ENCODE measurements at regions not wholly inside any gene's neighbourhood (a gene's known extent, or its start where the extent isn't known, plus 50 kb on each side); places are given as distances from the start of the nearest gene placed in this dataset.

DNA sequence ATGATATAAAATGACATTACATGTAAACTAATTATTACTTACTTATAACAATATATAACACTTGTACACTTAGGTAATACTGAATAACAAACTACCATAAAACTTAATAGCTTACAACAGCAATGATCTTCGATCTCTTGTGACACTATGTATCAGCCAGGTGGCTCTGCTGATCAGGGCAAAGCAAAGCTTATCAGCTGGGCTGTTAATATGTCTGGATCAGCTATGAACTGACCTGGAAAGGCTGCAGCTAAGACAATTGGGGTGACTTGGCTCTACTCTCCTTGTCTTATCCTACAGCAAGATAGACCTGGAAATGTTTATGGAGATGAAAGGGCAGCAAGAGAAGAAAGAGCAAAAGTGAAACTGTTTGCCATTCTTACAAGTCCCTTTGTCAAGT is 511.3 kb downstream of the TLR4 start:
- no peaks in the 10 kb centered on the region for H4K20me1 ChIP-seq (ENCODE audit: control insufficient read depth, extremely low read depth, insufficient read depth, low read length)
- H3K79me2 ChIP-seq (ENCODE audit: control insufficient read depth, insufficient read depth, low read length) = no peaks in the 10 kb centered on the region
- TF ChIP-seq, protein P1, sequence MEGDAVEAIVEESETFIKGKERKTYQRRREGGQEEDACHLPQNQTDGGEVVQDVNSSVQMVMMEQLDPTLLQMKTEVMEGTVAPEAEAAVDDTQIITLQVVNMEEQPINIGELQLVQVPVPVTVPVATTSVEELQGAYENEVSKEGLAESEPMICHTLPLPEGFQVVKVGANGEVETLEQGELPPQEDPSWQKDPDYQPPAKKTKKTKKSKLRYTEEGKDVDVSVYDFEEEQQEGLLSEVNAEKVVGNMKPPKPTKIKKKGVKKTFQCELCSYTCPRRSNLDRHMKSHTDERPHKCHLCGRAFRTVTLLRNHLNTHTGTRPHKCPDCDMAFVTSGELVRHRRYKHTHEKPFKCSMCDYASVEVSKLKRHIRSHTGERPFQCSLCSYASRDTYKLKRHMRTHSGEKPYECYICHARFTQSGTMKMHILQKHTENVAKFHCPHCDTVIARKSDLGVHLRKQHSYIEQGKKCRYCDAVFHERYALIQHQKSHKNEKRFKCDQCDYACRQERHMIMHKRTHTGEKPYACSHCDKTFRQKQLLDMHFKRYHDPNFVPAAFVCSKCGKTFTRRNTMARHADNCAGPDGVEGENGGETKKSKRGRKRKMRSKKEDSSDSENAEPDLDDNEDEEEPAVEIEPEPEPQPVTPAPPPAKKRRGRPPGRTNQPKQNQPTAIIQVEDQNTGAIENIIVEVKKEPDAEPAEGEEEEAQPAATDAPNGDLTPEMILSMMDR (optimal IDR thresholded peaks at IDR 0.05 in 1 of 3, IDR thresholded peaks at IDR 0.05 in 1 of 3, conservative IDR thresholded peaks at IDR 0.05 in 1 of 3; ENCODE audit: extremely low read depth in 1 of 3, insufficient read depth in 2 of 3, low read length in 3 of 3) = no peak
- no peak for TF ChIP-seq EZH2 (IDR thresholded peaks at IDR 0.05; ENCODE audit: low read length)
- dilution Hi-C loops (cut with MboI; ENCODE audit: extremely low pct_ligation_motif_present, low sequenced_read_pairs) = no loop called here
- H2AFZ ChIP-seq (ENCODE audit: control insufficient read depth, low read length) = no peak overlapping the region
- H3K4me3 ChIP-seq (ENCODE audit: control insufficient read depth in 2 of 3, extremely low read depth in 1 of 3, insufficient read depth in 2 of 3, low read depth in 1 of 3, low read length in 3 of 3) = no peak overlapping the region
- no peaks in the 10 kb centered on the region for H3K27me3 ChIP-seq (ENCODE audit: control insufficient read depth, extremely low read depth, insufficient read depth, low read length)
- no peaks in the 10 kb centered on the region for H3K9me3 ChIP-seq (ENCODE audit: control insufficient read depth, low read depth, low read length)
- no peak overlapping the region for H3K4me2 ChIP-seq (ENCODE audit: control insufficient read depth, extremely low read depth, insufficient read depth, low read depth, low read length)
- no peak overlapping the region for H3K9ac ChIP-seq (ENCODE audit: control insufficient read depth, extremely low read depth, insufficient read depth, low read length)
- no peaks in the 10 kb centered on the region for H3K9me1 ChIP-seq (ENCODE audit: control insufficient read depth, extremely low read depth, insufficient read depth, low read length)
- FAIRE-seq = no peak
- no peaks in the 10 kb centered on the region for H3K4me1 ChIP-seq (ENCODE audit: control insufficient read depth, extremely low read depth, insufficient read depth, low read length)
- no peaks in the 10 kb centered on the region for H3K36me3 ChIP-seq (ENCODE audit: control insufficient read depth in 2 of 2, extremely low read depth in 1 of 2, insufficient read depth in 2 of 2, low read length in 2 of 2)
- DNase-seq (ENCODE audit: low read depth, low spot score) = no peak
- H3K27ac ChIP-seq (ENCODE audit: control insufficient read depth, insufficient read depth, low read length) = no peak overlapping the region

DNA sequence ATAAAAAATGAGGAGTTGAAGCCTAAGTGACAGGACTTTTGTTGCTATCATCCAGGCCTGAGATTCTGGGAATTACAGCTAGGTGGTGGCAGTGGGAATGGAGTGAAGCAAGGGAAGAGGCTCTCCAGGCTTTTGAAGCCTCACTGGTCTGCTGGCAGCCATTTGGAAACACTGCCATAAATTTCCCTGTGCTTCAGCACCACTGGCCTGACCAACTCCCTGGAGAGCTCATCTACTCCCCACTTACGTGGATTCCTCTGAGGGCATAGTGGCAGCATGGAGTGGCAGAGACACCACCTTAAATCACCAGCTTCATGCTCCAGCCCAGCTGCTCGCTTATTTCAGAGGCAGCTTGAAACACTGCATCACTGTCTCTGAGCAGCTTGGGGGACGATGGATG is 518.2 kb downstream of the TLR4 start:
- H2AFZ ChIP-seq (ENCODE audit: control insufficient read depth, low read length) = no peak overlapping the region
- dilution Hi-C loops (cut with MboI; ENCODE audit: extremely low pct_ligation_motif_present, low sequenced_read_pairs) = no loop called here
- FAIRE-seq = no peak

More for the DNA sequence above, 518.2 kb downstream of the TLR4 start:
- Histone ChIP-seq H3K4me1 (ENCODE audit: control insufficient read depth, extremely low read depth, insufficient read depth, low read length) (no peaks in the 10 kb centered on the region), H3K27me3 (ENCODE audit: control insufficient read depth, extremely low read depth, insufficient read depth, low read length) (no peaks in the 10 kb centered on the region), H3K4me2 (ENCODE audit: control insufficient read depth, extremely low read depth, insufficient read depth, low read depth, low read length) (no peak overlapping the region), H3K9me3 (ENCODE audit: control insufficient read depth, low read depth, low read length) (no peaks in the 10 kb centered on the region), H3K36me3 (ENCODE audit: control insufficient read depth in 2 of 2, extremely low read depth in 1 of 2, insufficient read depth in 2 of 2, low read length in 2 of 2) (no peaks in the 10 kb centered on the region), H3K27ac (ENCODE audit: control insufficient read depth, insufficient read depth, low read length) (no peak overlapping the region), H3K9me1 (ENCODE audit: control insufficient read depth, extremely low read depth, insufficient read depth, low read length) (no peaks in the 10 kb centered on the region), H3K4me3 (ENCODE audit: control insufficient read depth in 2 of 3, extremely low read depth in 1 of 3, insufficient read depth in 2 of 3, low read depth in 1 of 3, low read length in 3 of 3) (no peak overlapping the region), H4K20me1 (ENCODE audit: control insufficient read depth, extremely low read depth, insufficient read depth, low read length) (no peaks in the 10 kb centered on the region), H3K79me2 (ENCODE audit: control insufficient read depth, insufficient read depth, low read length) (no peaks in the 10 kb centered on the region), H3K9ac (ENCODE audit: control insufficient read depth, extremely low read depth, insufficient read depth, low read length) (no peak overlapping the region)
- DNase-seq (ENCODE audit: low read depth, low spot score) = no peak
- TF ChIP-seq, protein P1 (optimal IDR thresholded peaks at IDR 0.05 in 1 of 3, IDR thresholded peaks at IDR 0.05 in 1 of 3, conservative IDR thresholded peaks at IDR 0.05 in 1 of 3; ENCODE audit: extremely low read depth in 1 of 3, insufficient read depth in 2 of 3, low read length in 3 of 3) = no peak
- TF ChIP-seq EZH2 (IDR thresholded peaks at IDR 0.05; ENCODE audit: low read length) = no peak
